ENCODE measurements at regions not wholly inside any gene's neighbourhood (a gene's known extent, or its start where the extent isn't known, plus 50 kb on each side); places are given as distances from the start of the nearest gene placed in this dataset.

GRCh38 chr6:159535656-159536350, 157.2 kb downstream of the SOD2 start:
- Histone ChIP-seq H3K4me3 (ENCODE audit: control extremely low read depth in 1 of 5, extremely low read depth in 1 of 5, insufficient read depth in 1 of 5, low read depth in 2 of 5, low read length in 4 of 5) (no peak overlapping the region), H3K27ac (ENCODE audit: low read length in 2 of 2) (no peak overlapping the region), H2AFZ (ENCODE audit: insufficient read depth, low read depth, low read length, poor library complexity, severe bottlenecking) (no peak overlapping the region), H4K20me1 (ENCODE audit: control insufficient read depth, insufficient read depth, low read length, poor library complexity, severe bottlenecking) (no peaks in the 10 kb centered on the region), H3K4me2 (replicated peaks; ENCODE audit: low read depth, low read length, poor library complexity, severe bottlenecking) (no peak overlapping the region), H3K36me3 (replicated peaks in 1 of 2; ENCODE audit: control extremely low read depth in 1 of 2, control insufficient read depth in 1 of 2, extremely low read depth in 1 of 2, insufficient read depth in 2 of 2, low read length in 1 of 2) (no peaks in the 10 kb centered on the region), H3K79me2 (ENCODE audit: control insufficient read depth, insufficient read depth, low read length) (no peaks in the 10 kb centered on the region), H3K9me3 (ENCODE audit: control extremely low read depth in 1 of 3, control insufficient read depth in 2 of 3, insufficient read depth in 1 of 3, low read length in 2 of 3) (peaks cover 0 to 3% (median 0%) of the 10 kb centered on the region in 3 donors), H3K4me1 (ENCODE audit: control insufficient read depth in 2 of 2, insufficient read depth in 2 of 2, low read length in 2 of 2) (no peaks in the 10 kb centered on the region), H3K27me3 (replicated peaks in 1 of 4; ENCODE audit: control extremely low read depth in 1 of 4, control insufficient read depth in 3 of 4, insufficient read depth in 4 of 4, low read length in 3 of 4) (no peaks in the 10 kb centered on the region), H3K9ac (ENCODE audit: low read length) (no peak overlapping the region)
- H3K4me3 Mint-ChIP-seq, result no peak overlapping the region
- no peak for DNase-seq
- H3K4me1 Mint-ChIP-seq, result no peaks in the 10 kb centered on the region
- intact Hi-C loops (cut with micrococcal nuclease), result no loop called here
- H3K27me3 Mint-ChIP-seq, result peaks cover 11% of the 10 kb centered on the region
- ATAC-seq (ENCODE audit: low read depth), result no peak
- CTCF ChIA-PET, result interaction anchor here (0.6 kb wide), 1 partner anchor 223 kb away, joined by 4 read pairs; no protein-coding TSS in a partner anchor
- POLR2A ChIA-PET, result no interaction called here
- H3K9me3 Mint-ChIP-seq (ENCODE audit: insufficient read depth), result no peaks in the 10 kb centered on the region
- TF ChIP-seq EZH2 (IDR thresholded peaks at IDR 0.05; ENCODE audit: borderline replicate concordance, insufficient read depth, low read depth, low read length, poor library complexity, severe bottlenecking) (no peak), CTCF (IDR thresholded peaks at IDR 0.05) (no peak)
- 98% methylated on average over 5 of the region's 9 CpGs for WGBS (ENCODE audit: insufficient coverage)
- H3K27ac Mint-ChIP-seq, result no peak overlapping the region

GRCh38 chr6:159533568-159533967, 159.5 kb downstream of the SOD2 start:
- ATAC-seq (ENCODE audit: low read depth), result no peak
- H3K27me3 Mint-ChIP-seq, result peaks cover 11% of the 10 kb centered on the region
- ChIA-PET POLR2A (no interaction called here), CTCF (no interaction called here)
- Histone ChIP-seq H3K4me2 (replicated peaks; ENCODE audit: low read depth, low read length, poor library complexity, severe bottlenecking) (no peak overlapping the region), H3K4me1 (ENCODE audit: control insufficient read depth in 2 of 2, insufficient read depth in 2 of 2, low read length in 2 of 2) (no peaks in the 10 kb centered on the region), H4K20me1 (ENCODE audit: control insufficient read depth, insufficient read depth, low read length, poor library complexity, severe bottlenecking) (no peaks in the 10 kb centered on the region), H3K9ac (ENCODE audit: low read length) (no peak overlapping the region), H2AFZ (ENCODE audit: insufficient read depth, low read depth, low read length, poor library complexity, severe bottlenecking) (no peak overlapping the region), H3K79me2 (ENCODE audit: control insufficient read depth, insufficient read depth, low read length) (no peaks in the 10 kb centered on the region), H3K27me3 (replicated peaks in 1 of 4; ENCODE audit: control extremely low read depth in 1 of 4, control insufficient read depth in 3 of 4, insufficient read depth in 4 of 4, low read length in 3 of 4) (no peaks in the 10 kb centered on the region), H3K27ac (ENCODE audit: low read length in 2 of 2) (no peak overlapping the region), H3K4me3 (ENCODE audit: control extremely low read depth in 1 of 5, extremely low read depth in 1 of 5, insufficient read depth in 1 of 5, low read depth in 2 of 5, low read length in 4 of 5) (no peak overlapping the region), H3K36me3 (replicated peaks in 1 of 2; ENCODE audit: control extremely low read depth in 1 of 2, control insufficient read depth in 1 of 2, extremely low read depth in 1 of 2, insufficient read depth in 2 of 2, low read length in 1 of 2) (no peaks in the 10 kb centered on the region), H3K9me3 (ENCODE audit: control extremely low read depth in 1 of 3, control insufficient read depth in 2 of 3, insufficient read depth in 1 of 3, low read length in 2 of 3) (peaks cover 0 to 3% (median 0%) of the 10 kb centered on the region in 3 donors)
- no peaks in the 10 kb centered on the region for H3K9me3 Mint-ChIP-seq (ENCODE audit: insufficient read depth)
- H3K4me3 Mint-ChIP-seq, result no peak overlapping the region
- no peak for TF ChIP-seq EZH2 (IDR thresholded peaks at IDR 0.05; ENCODE audit: borderline replicate concordance, insufficient read depth, low read depth, low read length, poor library complexity, severe bottlenecking)
- TF ChIP-seq CTCF (IDR thresholded peaks at IDR 0.05), result no peak
- intact Hi-C loops (cut with micrococcal nuclease), result no loop called here
- 83% methylated on average over 5 of the region's 6 CpGs for WGBS (ENCODE audit: insufficient coverage)
- H3K27ac Mint-ChIP-seq, result no peak overlapping the region
- no peaks in the 10 kb centered on the region for H3K4me1 Mint-ChIP-seq
- no peak for DNase-seq

Data from B cell (primary cell).